ENCODE measurements at regions not wholly inside any gene's neighbourhood (a gene's known extent, or its start where the extent isn't known, plus 50 kb on each side); places are given as distances from the start of the nearest gene placed in this dataset.

DNA sequence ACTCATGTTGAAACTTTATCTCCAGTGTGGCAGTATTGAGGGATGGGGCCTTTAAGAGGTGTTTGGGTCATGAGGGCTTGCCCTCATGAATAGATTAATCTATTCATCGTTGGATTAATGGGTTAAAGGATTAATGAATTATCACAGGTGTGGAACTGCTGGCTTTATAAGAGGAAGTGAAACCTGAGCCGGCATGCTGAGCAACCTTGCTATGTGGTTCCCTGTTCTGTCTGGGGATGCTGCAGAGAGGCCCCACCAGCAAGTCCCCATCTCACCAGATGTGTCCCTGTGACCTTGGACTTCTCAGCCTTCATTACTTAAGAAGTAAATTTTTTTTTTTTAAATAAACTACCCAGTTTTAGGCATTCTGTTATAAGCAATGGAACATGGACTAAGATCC lies 109.6 kb downstream of the DYRK2 start:
- H3K27me3 ChIP-seq (ENCODE audit: control insufficient read depth in 1 of 2, insufficient read depth in 2 of 2, low read length in 2 of 2), result no peaks in the 10 kb centered on the region
- H3K27ac ChIP-seq (ENCODE audit: low read depth, low read length), result no peak overlapping the region

GRCh38 chr12:67758521-67758920 lies 110.0 kb downstream of the DYRK2 start:
- H3K9ac ChIP-seq (ENCODE audit: low read depth in 1 of 2, low read length in 2 of 2), result no peak overlapping the region
- no peak overlapping the region for H3K4me3 ChIP-seq (ENCODE audit: low read depth in 1 of 2, low read length in 2 of 2)
- H3K9me3 ChIP-seq (ENCODE audit: control insufficient read depth in 1 of 2, low read length in 2 of 2), result no peaks in the 10 kb centered on the region
- no peaks in the 10 kb centered on the region for H3K27me3 ChIP-seq (ENCODE audit: control insufficient read depth in 1 of 2, insufficient read depth in 2 of 2, low read length in 2 of 2)
- no peaks in the 10 kb centered on the region for H3K36me3 ChIP-seq (ENCODE audit: control insufficient read depth in 1 of 2, insufficient read depth in 2 of 2, low read length in 2 of 2)
- no peak overlapping the region for H3K27ac ChIP-seq (ENCODE audit: low read depth, low read length)
- H3K4me1 ChIP-seq (ENCODE audit: control insufficient read depth in 1 of 2, insufficient read depth in 2 of 2, low read length in 2 of 2), result no peaks in the 10 kb centered on the region

More for the DNA sequence above, 109.6 kb downstream of the DYRK2 start:
- Histone ChIP-seq H3K4me1 (ENCODE audit: control insufficient read depth in 1 of 2, insufficient read depth in 2 of 2, low read length in 2 of 2) (no peaks in the 10 kb centered on the region), H3K36me3 (ENCODE audit: control insufficient read depth in 1 of 2, insufficient read depth in 2 of 2, low read length in 2 of 2) (no peaks in the 10 kb centered on the region), H3K9me3 (ENCODE audit: control insufficient read depth in 1 of 2, low read length in 2 of 2) (no peaks in the 10 kb centered on the region), H3K4me3 (ENCODE audit: low read depth in 1 of 2, low read length in 2 of 2) (no peak overlapping the region), H3K9ac (ENCODE audit: low read depth in 1 of 2, low read length in 2 of 2) (no peak overlapping the region)

DNA sequence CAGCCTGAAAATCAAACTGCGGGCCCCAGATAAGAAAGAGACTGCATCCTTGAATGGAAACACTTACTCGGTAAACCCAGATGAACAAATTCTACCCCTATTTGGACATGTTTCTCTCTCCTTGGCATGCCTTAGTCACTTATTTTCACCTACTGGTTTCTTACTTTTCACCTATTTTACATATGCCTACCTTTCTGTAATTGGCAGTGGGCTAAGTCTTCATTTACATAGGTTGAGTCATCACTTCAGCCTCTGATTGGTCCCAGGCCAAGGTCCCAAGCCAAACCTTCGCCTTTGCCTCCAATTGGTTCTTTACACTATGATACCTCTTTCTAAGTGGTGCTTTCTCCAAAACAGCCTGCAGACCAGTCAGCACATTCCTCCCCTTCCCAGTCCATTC lies 111.3 kb downstream of the DYRK2 start:
- Histone ChIP-seq H3K4me1 (ENCODE audit: control insufficient read depth in 1 of 2, insufficient read depth in 2 of 2, low read length in 2 of 2) (no peaks in the 10 kb centered on the region), H3K27ac (ENCODE audit: low read depth, low read length) (no peak overlapping the region), H3K9me3 (ENCODE audit: control insufficient read depth in 1 of 2, low read length in 2 of 2) (no peaks in the 10 kb centered on the region), H3K4me3 (ENCODE audit: low read depth in 1 of 2, low read length in 2 of 2) (no peak overlapping the region), H3K27me3 (ENCODE audit: control insufficient read depth in 1 of 2, insufficient read depth in 2 of 2, low read length in 2 of 2) (no peaks in the 10 kb centered on the region), H3K9ac (ENCODE audit: low read depth in 1 of 2, low read length in 2 of 2) (no peak overlapping the region), H3K36me3 (ENCODE audit: control insufficient read depth in 1 of 2, insufficient read depth in 2 of 2, low read length in 2 of 2) (no peaks in the 10 kb centered on the region)

DNA sequence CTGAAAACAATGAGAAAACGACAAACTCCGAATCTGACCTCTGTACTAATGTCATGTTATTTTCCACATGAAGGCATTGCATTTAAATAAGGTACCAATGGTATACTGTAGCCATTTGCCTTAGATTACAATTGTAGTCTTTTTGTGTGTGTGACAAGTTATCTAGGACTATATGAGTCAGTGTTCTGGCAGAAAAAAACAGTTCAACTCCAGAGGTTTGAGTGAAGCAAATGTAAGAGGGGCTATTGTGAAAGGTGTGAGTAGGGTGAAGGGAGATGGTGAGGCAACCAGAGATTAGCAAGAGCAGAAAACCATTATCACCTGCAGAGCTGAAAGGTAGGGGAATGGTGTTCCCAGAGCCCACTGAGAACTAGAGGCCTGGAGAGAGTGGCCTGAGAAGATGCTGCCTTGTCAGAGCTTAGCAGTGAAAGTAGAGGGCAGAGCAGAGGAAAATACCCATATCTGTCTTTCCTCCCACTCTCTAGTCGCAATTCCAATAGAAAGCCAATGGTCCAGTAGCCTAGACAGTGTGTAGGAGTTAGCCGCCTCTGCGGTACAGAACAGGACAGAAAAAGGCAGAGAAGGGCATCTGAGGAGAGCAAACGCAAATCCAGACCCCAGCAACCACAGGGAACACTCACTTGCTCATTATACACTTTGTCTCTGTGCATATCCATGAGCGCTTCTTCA lies 112.2 kb downstream of the DYRK2 start:
- H3K27me3 ChIP-seq (ENCODE audit: control insufficient read depth in 1 of 2, insufficient read depth in 2 of 2, low read length in 2 of 2), result no peaks in the 10 kb centered on the region
- peaks cover 0 to 3% of the 10 kb centered on the region in 2 donors for H3K4me1 ChIP-seq (ENCODE audit: control insufficient read depth in 1 of 2, insufficient read depth in 2 of 2, low read length in 2 of 2)
- no peaks in the 10 kb centered on the region for H3K9me3 ChIP-seq (ENCODE audit: control insufficient read depth in 1 of 2, low read length in 2 of 2)
- no peak overlapping the region for H3K4me3 ChIP-seq (ENCODE audit: low read depth in 1 of 2, low read length in 2 of 2)
- H3K27ac ChIP-seq (ENCODE audit: low read depth, low read length), result no peak overlapping the region
- H3K36me3 ChIP-seq (ENCODE audit: control insufficient read depth in 1 of 2, insufficient read depth in 2 of 2, low read length in 2 of 2), result no peaks in the 10 kb centered on the region
- no peak overlapping the region for H3K9ac ChIP-seq (ENCODE audit: low read depth in 1 of 2, low read length in 2 of 2)

DNA sequence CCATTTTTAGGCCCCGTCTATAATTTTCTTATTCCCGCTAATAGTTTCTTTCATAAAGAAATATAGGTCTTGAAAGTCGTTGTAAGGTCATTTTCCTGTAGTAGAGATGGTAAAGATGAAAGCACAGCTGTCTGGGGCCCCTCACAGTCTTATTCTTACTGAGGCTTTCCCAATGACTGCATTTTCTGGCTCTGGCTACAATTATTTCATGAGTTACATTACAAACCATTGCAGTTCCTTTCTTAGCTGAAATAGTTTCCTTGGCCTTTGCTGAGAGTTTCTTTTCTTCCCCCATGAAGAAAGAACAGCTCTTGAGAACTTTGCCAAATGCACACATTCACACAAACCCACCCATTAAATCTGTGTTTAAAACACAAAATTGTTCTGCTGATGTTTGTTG lies 113.0 kb downstream of the DYRK2 start:
- Histone ChIP-seq H3K36me3 (ENCODE audit: control insufficient read depth in 1 of 2, insufficient read depth in 2 of 2, low read length in 2 of 2) (no peaks in the 10 kb centered on the region), H3K27me3 (ENCODE audit: control insufficient read depth in 1 of 2, insufficient read depth in 2 of 2, low read length in 2 of 2) (no peaks in the 10 kb centered on the region), H3K4me1 (ENCODE audit: control insufficient read depth in 1 of 2, insufficient read depth in 2 of 2, low read length in 2 of 2) (peaks cover 0 to 3% of the 10 kb centered on the region in 2 donors), H3K9me3 (ENCODE audit: control insufficient read depth in 1 of 2, low read length in 2 of 2) (no peaks in the 10 kb centered on the region), H3K9ac (ENCODE audit: low read depth in 1 of 2, low read length in 2 of 2) (no peak overlapping the region), H3K4me3 (ENCODE audit: low read depth in 1 of 2, low read length in 2 of 2) (no peak overlapping the region), H3K27ac (ENCODE audit: low read depth, low read length) (no peak overlapping the region)

GRCh38 chr12:67764055-67764454 lies 115.5 kb downstream of the DYRK2 start:
- Histone ChIP-seq H3K36me3 (ENCODE audit: control insufficient read depth in 1 of 2, insufficient read depth in 2 of 2, low read length in 2 of 2) (no peaks in the 10 kb centered on the region), H3K9me3 (ENCODE audit: control insufficient read depth in 1 of 2, low read length in 2 of 2) (no peaks in the 10 kb centered on the region), H3K4me1 (ENCODE audit: control insufficient read depth in 1 of 2, insufficient read depth in 2 of 2, low read length in 2 of 2) (peaks cover 0 to 3% of the 10 kb centered on the region in 2 donors)

DNA sequence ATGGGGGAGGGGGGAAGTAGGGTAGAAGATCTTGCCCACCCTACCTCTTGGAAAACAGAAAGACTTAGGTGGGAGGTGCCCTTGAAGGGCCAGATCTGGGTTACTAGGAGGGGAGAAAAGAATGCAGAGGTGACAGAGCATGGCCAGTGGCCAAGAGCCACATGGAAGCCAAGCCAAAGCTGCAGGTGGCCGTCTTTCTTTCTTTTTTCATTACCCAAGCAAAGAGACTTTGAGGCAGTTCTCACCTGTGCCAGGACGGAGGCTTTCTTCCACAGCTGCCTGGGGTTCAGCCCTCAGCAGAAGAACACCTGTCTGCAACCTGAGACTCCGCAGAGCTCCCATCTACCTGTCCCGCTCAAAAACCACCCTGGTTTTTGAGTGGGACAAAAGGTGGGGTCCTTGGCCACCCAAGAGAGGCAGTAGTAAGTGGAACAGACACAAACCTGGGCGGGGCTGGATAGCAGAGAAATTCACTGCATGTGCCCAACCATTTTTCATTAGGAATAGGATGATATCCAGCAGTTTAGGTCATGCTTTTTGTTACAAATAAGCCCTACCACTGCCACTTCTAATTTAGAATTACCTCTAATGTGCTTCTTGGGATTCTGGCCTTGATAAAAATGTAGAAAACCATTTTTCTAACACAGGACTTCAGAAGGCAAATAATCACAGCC lies 116.5 kb downstream of the DYRK2 start:
- no peak overlapping the region for H3K4me3 ChIP-seq (ENCODE audit: low read depth in 1 of 2, low read length in 2 of 2)
- no peak overlapping the region for H3K27ac ChIP-seq (ENCODE audit: low read depth, low read length)
- no peaks in the 10 kb centered on the region for H3K36me3 ChIP-seq (ENCODE audit: control insufficient read depth in 1 of 2, insufficient read depth in 2 of 2, low read length in 2 of 2)
- H3K27me3 ChIP-seq (ENCODE audit: control insufficient read depth in 1 of 2, insufficient read depth in 2 of 2, low read length in 2 of 2), result no peaks in the 10 kb centered on the region
- H3K4me1 ChIP-seq (ENCODE audit: control insufficient read depth in 1 of 2, insufficient read depth in 2 of 2, low read length in 2 of 2), result peaks cover 0 to 3% of the 10 kb centered on the region in 2 donors
- H3K9me3 ChIP-seq (ENCODE audit: control insufficient read depth in 1 of 2, low read length in 2 of 2), result no peaks in the 10 kb centered on the region
- no peak overlapping the region for H3K9ac ChIP-seq (ENCODE audit: low read depth in 1 of 2, low read length in 2 of 2)

More at GRCh38 chr12:67764055-67764454, 115.5 kb downstream of the DYRK2 start:
- Histone ChIP-seq H3K27ac (ENCODE audit: low read depth, low read length) (no peak overlapping the region), H3K9ac (ENCODE audit: low read depth in 1 of 2, low read length in 2 of 2) (no peak overlapping the region), H3K27me3 (ENCODE audit: control insufficient read depth in 1 of 2, insufficient read depth in 2 of 2, low read length in 2 of 2) (no peaks in the 10 kb centered on the region), H3K4me3 (ENCODE audit: low read depth in 1 of 2, low read length in 2 of 2) (no peak overlapping the region)

DNA sequence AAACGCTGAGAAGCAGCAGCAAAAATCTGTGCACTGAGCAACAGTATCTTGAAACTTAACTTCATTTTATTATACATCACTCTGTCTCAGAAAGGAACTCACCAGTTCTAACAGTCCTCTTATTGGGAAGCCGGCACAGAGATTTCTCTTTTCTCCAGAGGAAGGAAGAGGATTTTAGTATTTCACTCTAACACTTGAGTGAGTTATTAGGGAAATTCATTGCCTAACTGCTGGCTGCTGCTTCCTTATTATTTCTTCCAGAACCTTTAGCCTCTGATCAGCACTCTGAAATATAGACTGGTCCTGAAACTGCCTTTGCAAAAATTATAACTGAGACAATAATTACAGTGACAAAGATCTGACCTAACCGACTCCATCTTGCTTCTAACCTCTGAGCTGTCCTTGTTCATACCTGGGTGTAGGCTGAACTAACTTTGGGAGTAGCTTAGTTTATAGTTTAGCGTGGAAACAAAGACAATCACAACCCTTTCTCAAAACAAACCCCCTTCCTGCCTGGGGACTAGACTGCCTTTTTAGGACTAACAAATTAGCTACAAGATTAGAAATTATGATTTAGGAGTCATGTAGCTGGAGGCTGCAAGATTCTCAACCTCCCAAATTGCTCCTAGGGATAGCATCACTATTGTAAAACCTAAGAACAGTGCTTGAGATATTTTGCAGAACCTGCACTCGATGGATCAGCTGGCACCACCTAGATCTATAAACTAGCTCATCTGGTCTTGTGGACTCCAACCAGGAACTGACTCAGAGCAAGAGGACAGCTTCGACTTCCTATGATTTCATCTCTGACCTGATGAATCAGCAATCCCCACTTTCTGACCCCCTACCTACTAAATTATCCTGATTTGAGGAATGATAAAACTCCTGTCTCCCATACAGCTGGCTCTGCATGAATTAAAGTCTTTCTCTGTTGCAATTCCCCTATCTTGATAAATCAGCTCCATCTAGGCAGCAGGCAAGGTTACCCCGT lies 117.5 kb downstream of the DYRK2 start:
- Histone ChIP-seq H3K9me3 (ENCODE audit: control insufficient read depth in 1 of 2, low read length in 2 of 2) (no peaks in the 10 kb centered on the region), H3K27ac (ENCODE audit: low read depth, low read length) (no peak overlapping the region), H3K4me3 (ENCODE audit: low read depth in 1 of 2, low read length in 2 of 2) (no peak overlapping the region), H3K9ac (ENCODE audit: low read depth in 1 of 2, low read length in 2 of 2) (no peak overlapping the region), H3K36me3 (ENCODE audit: control insufficient read depth in 1 of 2, insufficient read depth in 2 of 2, low read length in 2 of 2) (no peaks in the 10 kb centered on the region), H3K27me3 (ENCODE audit: control insufficient read depth in 1 of 2, insufficient read depth in 2 of 2, low read length in 2 of 2) (no peaks in the 10 kb centered on the region), H3K4me1 (ENCODE audit: control insufficient read depth in 1 of 2, insufficient read depth in 2 of 2, low read length in 2 of 2) (peaks cover 0 to 3% of the 10 kb centered on the region in 2 donors)

DNA sequence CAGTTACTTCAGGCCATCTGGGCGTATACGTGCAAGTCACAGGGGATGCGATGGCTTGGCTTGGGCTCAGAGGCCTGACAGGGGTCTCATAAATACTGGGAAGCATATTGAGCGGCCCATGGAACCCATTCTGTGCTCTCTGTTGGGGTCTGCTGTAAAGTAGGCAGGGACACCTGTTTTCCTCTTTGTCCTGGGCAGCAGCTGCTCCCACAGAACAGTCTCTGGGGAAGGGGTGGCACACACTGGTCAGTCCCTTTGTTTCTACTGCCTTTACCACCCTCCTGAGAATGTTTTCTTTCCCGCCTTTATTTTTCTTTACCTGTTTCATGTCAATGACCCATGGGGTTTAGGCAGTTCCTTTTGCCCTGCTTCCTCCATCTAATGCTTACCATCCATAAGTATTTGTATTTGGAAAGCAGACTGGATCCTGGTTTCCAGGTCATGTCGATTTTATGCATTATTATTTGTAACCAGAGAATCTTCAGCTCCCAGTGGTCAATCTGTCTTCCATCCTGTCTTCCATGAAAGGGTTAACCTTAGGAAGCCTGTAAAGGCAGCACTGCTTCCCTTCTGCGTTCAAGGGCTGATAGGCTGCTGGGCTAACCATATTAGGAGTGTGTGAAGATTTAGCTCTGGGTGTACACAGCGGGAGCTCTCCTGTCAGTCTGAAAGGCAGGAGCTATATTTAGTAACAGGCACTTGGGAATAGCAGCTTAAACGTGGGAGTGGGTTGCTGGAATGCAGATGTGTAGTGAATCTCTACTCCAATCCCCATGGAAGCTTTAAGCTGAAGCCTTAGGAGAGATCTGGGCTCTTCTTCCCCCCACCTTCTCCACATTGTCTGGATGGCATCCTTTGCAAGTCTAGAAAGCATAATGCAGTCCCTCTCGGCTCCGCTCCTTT lies 124.0 kb downstream of the DYRK2 start:
- no peak overlapping the region for H3K4me3 ChIP-seq (ENCODE audit: low read depth in 1 of 2, low read length in 2 of 2)
- H3K36me3 ChIP-seq (ENCODE audit: control insufficient read depth in 1 of 2, insufficient read depth in 2 of 2, low read length in 2 of 2), result no peaks in the 10 kb centered on the region
- H3K27me3 ChIP-seq (ENCODE audit: control insufficient read depth in 1 of 2, insufficient read depth in 2 of 2, low read length in 2 of 2), result no peaks in the 10 kb centered on the region
- no peak overlapping the region for H3K27ac ChIP-seq (ENCODE audit: low read depth, low read length)
- no peaks in the 10 kb centered on the region for H3K9me3 ChIP-seq (ENCODE audit: control insufficient read depth in 1 of 2, low read length in 2 of 2)
- no peaks in the 10 kb centered on the region for H3K4me1 ChIP-seq (ENCODE audit: control insufficient read depth in 1 of 2, insufficient read depth in 2 of 2, low read length in 2 of 2)
- no peak overlapping the region for H3K9ac ChIP-seq (ENCODE audit: low read depth in 1 of 2, low read length in 2 of 2)

Data from duodenal mucosa (tissue), 2 donors.